Upper lobe of left lung (tissue), 4 donors: ENCODE measurements at regions not wholly inside any gene's neighbourhood (a gene's known extent, or its start where the extent isn't known, plus 50 kb on each side); places are given as distances from the start of the nearest gene placed in this dataset.

ENCODE experiments used
- CTCF ChIP-seq, 6 experiments: fragments of 450-650 bp in 4 of 6; fragments of 200-600 bp in 2 of 6; sonication (generic) in 2 of 6; IDR thresholded peaks; one replicate each; pipeline ENCODE4 v1.5.1; 2016 to 2019; ENCODE audit warnings: antibody characterized with exemption in 6 of 6
- EP300 ChIP-seq, 4 donors: sonication (generic); formaldehyde crosslinking; IDR thresholded peaks; one replicate each; pipeline ENCODE4 v1.5.1; 2017; ENCODE audit warnings: antibody characterized with exemption in 4 of 4, control low read depth in 2 of 4
- POLR2A ChIP-seq, 4 donors: fragments of 450-650 bp; IDR thresholded peaks; one replicate each; pipeline ENCODE4 v1.5.1; 2016 to 2017; ENCODE audit warnings: antibody characterized with exemption in 4 of 4, mild to moderate bottlenecking in 2 of 4

GRCh38 chr22:48426466-48427380 is 1401.0 kb downstream of the BRD1 start:
- TF ChIP-seq CTCF (IDR thresholded peaks at IDR 0.05): no peak
- no peak for TF ChIP-seq POLR2A (IDR thresholded peaks at IDR 0.05)
- no peak for TF ChIP-seq EP300 (IDR thresholded peaks at IDR 0.05)
